GM06990 (cell line): ENCODE measurements at regions not wholly inside any gene's neighbourhood (a gene's known extent, or its start where the extent isn't known, plus 50 kb on each side); places are given as distances from the start of the nearest gene placed in this dataset.
"Not testable (repeated sequence)": the region's sequence is repeated elsewhere in the genome, so short reads cannot be mapped to it uniquely, and the experiment has no call there.

ENCODE experiments used
- DNase-seq: peaks from one replicate; pipeline ENCODE4 v3.0.0-alpha.2; 2011; ENCODE audit not compliant: insufficient read length; ENCODE audit errors: extremely low read depth
- H3K27me3 ChIP-seq: replicated peaks from 2 replicates; pipeline ENCODE4 v1.6.0; 2011; ENCODE audit warnings: low read length; ENCODE audit not compliant: control insufficient read depth, insufficient read depth
- H3K36me3 ChIP-seq: 2 replicates; pipeline ENCODE4 v1.5.1; 2011; ENCODE audit warnings: low read length; ENCODE audit not compliant: control insufficient read depth, insufficient read depth
- H3K4me3 ChIP-seq: replicated peaks from 2 replicates; pipeline ENCODE4 v1.5.1; 2011; ENCODE audit warnings: low read depth, mild to moderate bottlenecking, control low read depth, low read length
- CTCF ChIP-seq: IDR thresholded peaks from 2 replicates; pipeline ENCODE4 v1.5.1; 2011; ENCODE audit warnings: low read length, control low read depth, mild to moderate bottlenecking, inconsistent platforms; ENCODE audit not compliant: insufficient read depth, poor library complexity, severe bottlenecking

GRCh38 chr1:233722212-233722979 is 108.5 kb downstream of the KCNK1 start:
- no peaks in the 10 kb centered on the region for H3K36me3 ChIP-seq
- H3K27me3 ChIP-seq: no peaks in the 10 kb centered on the region
- DNase-seq: no peak
- TF ChIP-seq CTCF: no peak
- H3K4me3 ChIP-seq: no peak overlapping the region

- no peak for DNase-seq
- Histone ChIP-seq H3K27me3 (no peaks in the 10 kb centered on the region), H3K4me3 (no peak overlapping the region), H3K36me3 (no peaks in the 10 kb centered on the region)
- TF ChIP-seq CTCF: no peak
These were observed 109.5 kb downstream of the KCNK1 start for GRCh38 chr1:233723387-233723786.

- not testable (repeated sequence) for H3K36me3 ChIP-seq, H3K27me3 ChIP-seq, DNase-seq, H3K4me3 ChIP-seq
These were observed 110.3 kb downstream of the KCNK1 start for GRCh38 chr1:233724131-233724631.

GRCh38 chr1:233725423-233725822 is 111.5 kb downstream of the KCNK1 start:
- Histone ChIP-seq H3K27me3 (no peaks in the 10 kb centered on the region), H3K36me3 (no peaks in the 10 kb centered on the region)
- DNase-seq: no peak

GRCh38 chr1:233728721-233729120 is 114.8 kb downstream of the KCNK1 start:
- Histone ChIP-seq H3K27me3 (no peaks in the 10 kb centered on the region), H3K36me3 (no peaks in the 10 kb centered on the region), H3K4me3 (no peak overlapping the region)
- DNase-seq: no peak
- no peak for TF ChIP-seq CTCF

More at GRCh38 chr1:233725423-233725822, 111.5 kb downstream of the KCNK1 start:
- H3K4me3 ChIP-seq: no peak overlapping the region
- TF ChIP-seq CTCF: no peak

GRCh38 chr1:233730380-233730779 is 116.5 kb downstream of the KCNK1 start:
- Histone ChIP-seq H3K36me3 (no peaks in the 10 kb centered on the region), H3K27me3 (no peaks in the 10 kb centered on the region), H3K4me3 (no peak overlapping the region)
- no peak for DNase-seq
- no peak for TF ChIP-seq CTCF
